Panc1 (cell line): ENCODE measurements at regions not wholly inside any gene's neighbourhood (a gene's known extent, or its start where the extent isn't known, plus 50 kb on each side); places are given as distances from the start of the nearest gene placed in this dataset.

Experiments used
- ATAC-seq: fragments of 200-7000 bp; cut with Tn5 transposase; 2 replicates; pipeline ENCODE4 v1.9.1; 2020; ENCODE audit warnings: mild to moderate bottlenecking, moderate library complexity
- BruUV-seq: library from RNA; stranded (reverse); fragments of 400-500 nt; replicated peaks from 2 replicates; lab custom pipeline; 2021; lab: Mats Ljungman, UMichigan
- CTCF ChIA-PET: fragments of 300-600 bp; sonication (Branson Sonifier 250); formaldehyde crosslinking; loops from one replicate; lab custom pipeline; 2022; ENCODE audit warnings: antibody characterized with exemption; lab: Charles Lee
- POLR2A ChIA-PET: fragments of 300-600 bp; sonication (Branson Sonifier 250); formaldehyde crosslinking; loops from one replicate; lab custom pipeline; 2022; ENCODE audit warnings: antibody characterized with exemption; lab: Charles Lee
- DNase-seq: peaks from one replicate; pipeline ENCODE4 v3.0.0-alpha.2; 2010; ENCODE audit warnings: low read depth, low spot score
- H3K27ac ChIP-seq: 2 replicates; pipeline ENCODE4 v1.5.1; 2011; ENCODE audit warnings: mild to moderate bottlenecking, low read length, inconsistent platforms
- H3K27me3 ChIP-seq: fragments of 200-500 bp; sonication (Bioruptor generic); 2 replicates; pipeline ENCODE4 v1.6.0; 2014; ENCODE audit warnings: low read length, inconsistent platforms; ENCODE audit not compliant: control insufficient read depth, insufficient read depth
- H3K36me3 ChIP-seq: fragments of 200-500 bp; sonication (Bioruptor generic); 2 replicates; pipeline ENCODE4 v1.5.1; 2014; ENCODE audit warnings: inconsistent platforms, mild to moderate bottlenecking, low read length, moderate library complexity; ENCODE audit not compliant: control insufficient read depth, insufficient read depth
- H3K4me1 ChIP-seq: 2 replicates; pipeline ENCODE4 v1.5.1; 2011; ENCODE audit warnings: inconsistent platforms, mild to moderate bottlenecking, low read length, moderate library complexity; ENCODE audit not compliant: control insufficient read depth, insufficient read depth
- H3K4me3 ChIP-seq, 2 experiments: 2 replicates each; pipeline ENCODE4 v1.5.1; 2011 to 2012; ENCODE audit warnings: low read depth in 2 of 2, low read length in 2 of 2, mild to moderate bottlenecking in 2 of 2, inconsistent platforms in 1 of 2, moderate library complexity in 1 of 2
- H3K9me3 ChIP-seq: fragments of 200-500 bp; sonication (Bioruptor generic); 2 replicates; pipeline ENCODE4 v1.5.1; 2014; ENCODE audit warnings: low read depth, mild to moderate bottlenecking, inconsistent platforms, low read length, moderate library complexity; ENCODE audit not compliant: control insufficient read depth, insufficient read depth
- CTCF ChIP-seq: fragments of 450-650 bp; IDR thresholded peaks from 2 replicates; pipeline ENCODE4 v1.5.1; 2017; ENCODE audit warnings: mild to moderate bottlenecking
- POLR2AphosphoS5 ChIP-seq: IDR thresholded peaks from 2 replicates; pipeline ENCODE4 v1.6.1; 2012; ENCODE audit warnings: mild to moderate bottlenecking, low read depth, low read length, moderate library complexity
- REST ChIP-seq, 2 experiments: IDR thresholded peaks; 2 replicates each; pipeline ENCODE4 v1.6.1; 2011 to 2012; ENCODE audit warnings: low read depth in 2 of 2, control low read depth in 1 of 2, low read length in 1 of 2, mild to moderate bottlenecking in 1 of 2, moderate library complexity in 1 of 2; ENCODE audit not compliant: insufficient read depth in 1 of 2
- SIN3A ChIP-seq: IDR thresholded peaks from 2 replicates; pipeline ENCODE4 v1.6.1; 2012; ENCODE audit warnings: low read depth, mild to moderate bottlenecking, low read length, moderate library complexity, borderline replicate concordance; ENCODE audit not compliant: insufficient read depth
- TCF7L2 ChIP-seq: IDR thresholded peaks from 2 replicates; pipeline ENCODE4 v1.6.1; 2011; ENCODE audit warnings: mild to moderate bottlenecking, low read depth, low read length, inconsistent platforms
- in situ Hi-C: cut with HindIII; loops from 2 replicates; pipeline ENCODE4 v1.10.0; 2016; ENCODE audit warnings: low sequenced_read_pairs, low pct_unique_long_range_greater_than_20kb
- intact Hi-C: fragments of 100-400 bp; cut with micrococcal nuclease; formaldehyde crosslinking; loops from one replicate; pipeline ENCODE4 v1.10.0; 2022; ENCODE audit not compliant: unreplicated experiment

- no peaks in the 10 kb centered on the region for H3K27me3 ChIP-seq
- H3K36me3 ChIP-seq, result no peaks in the 10 kb centered on the region
- no TSS peak for BruUV-seq
- intact Hi-C loops (no loop called here), in situ Hi-C loops (no loop called here)
- H3K27ac ChIP-seq, result no peak overlapping the region
- ATAC-seq, result no peak
- H3K4me1 ChIP-seq, result no peaks in the 10 kb centered on the region
- DNase-seq, result no peak
- H3K9me3 ChIP-seq, result no peaks in the 10 kb centered on the region
- CTCF ChIA-PET, result no interaction called here
- POLR2A ChIA-PET, result no interaction called here
- no peak overlapping the region for H3K4me3 ChIP-seq
- TF ChIP-seq CTCF (no peak), REST (IDR thresholded peaks at IDR 0.05; ENCODE audit: insufficient read depth in 1 of 2, low read depth in 2 of 2, low read length in 1 of 2) (no peak), TCF7L2 (no peak), POLR2AphosphoS5 (no peak), SIN3A (no peak)
Observed at GRCh38 chr15:61509327-61509840, 280.3 kb upstream of the RORA start.

GRCh38 chr15:61503383-61503969, 274.4 kb upstream of the RORA start:
- Histone ChIP-seq H3K36me3 (no peaks in the 10 kb centered on the region), H3K27me3 (peaks cover 3% of the 10 kb centered on the region; the same call in 1 of the 2 replicates), H3K4me3 (no peak overlapping the region), H3K4me1 (no peaks in the 10 kb centered on the region), H3K27ac (no peak overlapping the region), H3K9me3 (no peaks in the 10 kb centered on the region)
- ChIA-PET CTCF (no interaction called here), POLR2A (no interaction called here)
- intact Hi-C loops (no loop called here), in situ Hi-C loops (no loop called here)
- TF ChIP-seq REST (IDR thresholded peaks at IDR 0.05; ENCODE audit: insufficient read depth in 1 of 2, low read depth in 2 of 2, low read length in 1 of 2) (no peak), SIN3A (no peak), CTCF (no peak), TCF7L2 (no peak), POLR2AphosphoS5 (no peak)
- BruUV-seq, result no TSS peak
- DNase-seq (no peak), ATAC-seq (no peak)
